Naive thymus-derived CD4-positive, alpha-beta T cell (primary cell): ENCODE measurements at regions not wholly inside any gene's neighbourhood (a gene's known extent, or its start where the extent isn't known, plus 50 kb on each side); places are given as distances from the start of the nearest gene placed in this dataset.

Experiments
- ATAC-seq: fragments of 150-1000 bp; cut with Tn5 transposase; 2 replicates; pipeline ENCODE4 v1.10.0; 2021; ENCODE audit warnings: mild to moderate bottlenecking, moderate library complexity
- CTCF ChIA-PET: fragments of 350-600 bp; sonication (Branson Sonifier 250); formaldehyde crosslinking; loops from one replicate; lab custom pipeline; 2021; ENCODE audit warnings: antibody characterized with exemption; lab: Charles Lee
- POLR2A ChIA-PET: fragments of 350-600 bp; sonication (Branson Sonifier 250); formaldehyde crosslinking; loops from one replicate; lab custom pipeline; 2021; ENCODE audit warnings: antibody characterized with exemption, inconsistent platforms; lab: Charles Lee
- DNase-seq, 9 donors: peaks; one replicate each; pipeline versions ENCODE4 v3.0.0 to v3.0.0-alpha.2; 2020 to 2022; ENCODE audit warnings: mixed read lengths in 1 of 9
- H3K27ac ChIP-seq: one replicate; pipeline ENCODE4 v1.7.0; 2013; ENCODE audit warnings: mild to moderate bottlenecking, low read depth, low read length, moderate library complexity
- H3K27me3 ChIP-seq, 2 donors: one replicate each; pipeline ENCODE4 v1.7.0; 2013; ENCODE audit warnings: low read length in 2 of 2, mild to moderate bottlenecking in 2 of 2, moderate library complexity in 2 of 2; ENCODE audit not compliant: control insufficient read depth in 2 of 2, insufficient read depth in 2 of 2
- H3K36me3 ChIP-seq, 3 experiments: 1 replicate in 2 of 3; 2 replicates in 1 of 3; pipeline ENCODE4 v1.7.0; 2013; ENCODE audit warnings: low read length in 3 of 3, mild to moderate bottlenecking in 3 of 3, moderate library complexity in 1 of 3; ENCODE audit not compliant: insufficient read depth in 3 of 3, control insufficient read depth in 2 of 3
- H3K4me1 ChIP-seq, 2 donors: one replicate each; pipeline ENCODE4 v1.7.0; 2013; ENCODE audit warnings: low read length in 2 of 2, mild to moderate bottlenecking in 2 of 2, moderate library complexity in 1 of 2; ENCODE audit not compliant: control insufficient read depth in 2 of 2, insufficient read depth in 2 of 2
- H3K4me3 ChIP-seq: 2 replicates; pipeline ENCODE4 v1.7.0; 2013; ENCODE audit warnings: mild to moderate bottlenecking, low read length
- H3K9me3 ChIP-seq, 3 experiments: 1 replicate in 2 of 3; 2 replicates in 1 of 3; pipeline ENCODE4 v1.7.0; 2013; ENCODE audit warnings: low read length in 3 of 3; ENCODE audit not compliant: control insufficient read depth in 2 of 3
- H3K27ac Mint-ChIP-seq, 9 donors: one replicate each; pipeline ENCODE4 v1.8.0; 2020 to 2022; ENCODE audit warnings: mixed read lengths in 9 of 9, mild to moderate bottlenecking in 8 of 9, moderate library complexity in 5 of 9, inconsistent platforms in 2 of 9
- H3K27me3 Mint-ChIP-seq, 5 donors: one replicate each; pipeline ENCODE4 v1.8.0; 2021 to 2022; ENCODE audit warnings: mixed read lengths in 5 of 5, mild to moderate bottlenecking in 1 of 5
- H3K36me3 Mint-ChIP-seq, 5 donors: one replicate each; pipeline ENCODE4 v1.8.0; 2020 to 2022; ENCODE audit warnings: mixed read lengths in 5 of 5, mild to moderate bottlenecking in 3 of 5, inconsistent platforms in 1 of 5
- H3K4me1 Mint-ChIP-seq, 7 donors: one replicate each; pipeline ENCODE4 v1.8.0; 2020 to 2022; ENCODE audit warnings: mixed read lengths in 7 of 7, mild to moderate bottlenecking in 3 of 7, inconsistent platforms in 1 of 7
- H3K4me3 Mint-ChIP-seq, 10 donors: one replicate each; pipeline ENCODE4 v1.8.0; 2020 to 2022; ENCODE audit warnings: mild to moderate bottlenecking in 10 of 10, mixed read lengths in 10 of 10, moderate library complexity in 6 of 10, inconsistent platforms in 2 of 10
- H3K9me3 Mint-ChIP-seq, 11 donors: one replicate each; pipeline ENCODE4 v1.8.0; 2020 to 2022; ENCODE audit warnings: mixed read lengths in 11 of 11, mild to moderate bottlenecking in 4 of 11, inconsistent platforms in 1 of 11, moderate library complexity in 1 of 11
- intact Hi-C, 2 donors: fragments of 100-400 bp; cut with micrococcal nuclease; formaldehyde crosslinking; loops; one replicate each; pipeline ENCODE4 v1.15.1; 2023

DNA sequence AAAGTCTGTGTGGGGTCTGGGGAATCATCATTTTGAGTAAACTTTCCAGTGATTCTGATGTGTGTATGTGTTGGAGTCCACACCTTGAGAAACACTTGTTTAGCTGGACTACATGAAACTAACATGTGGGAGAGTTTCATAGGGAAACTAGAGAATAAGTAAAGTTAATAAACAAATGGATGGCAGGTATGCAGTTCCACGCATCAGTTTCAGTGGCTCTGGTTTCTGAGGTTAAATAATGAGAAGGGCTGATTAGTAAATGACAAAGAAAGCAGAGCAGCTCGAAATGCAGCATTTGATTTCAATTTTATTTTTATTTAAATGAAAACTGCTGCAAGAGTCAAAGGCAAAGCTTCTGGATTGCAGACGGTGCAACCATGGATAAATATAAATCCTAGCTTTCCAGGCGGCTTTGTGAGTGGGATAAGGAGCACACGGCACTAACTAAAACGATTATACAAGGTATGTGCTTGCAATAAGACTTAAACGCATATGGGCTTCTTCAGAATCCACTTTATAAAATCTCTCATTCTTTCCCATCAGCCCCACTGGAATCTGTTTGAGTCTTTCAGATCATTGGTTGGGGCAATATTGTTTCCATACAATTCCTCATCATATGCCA, 310.7 kb downstream of the PLPP3 start:
- Histone ChIP-seq H3K27ac (no peak overlapping the region), H3K27me3 (no peaks in the 10 kb centered on the region), H3K4me3 (no peak overlapping the region), H3K9me3 (no peaks in the 10 kb centered on the region), H3K36me3 (no peaks in the 10 kb centered on the region), H3K4me1 (no peaks in the 10 kb centered on the region)
- Mint-ChIP-seq H3K4me1 (no peaks in the 10 kb centered on the region), H3K27me3 (peaks cover 0 to 4% (median 0%) of the 10 kb centered on the region in 5 donors), H3K27ac (no peak overlapping the region), H3K4me3 (no peak overlapping the region), H3K36me3 (no peaks in the 10 kb centered on the region), H3K9me3 (peaks cover 0 to 11% (median 2%) of the 10 kb centered on the region in 11 donors)
- ChIA-PET CTCF (no interaction called here), POLR2A (no interaction called here)
- no peak for ATAC-seq
- DNase-seq, result no peak
- intact Hi-C loops, result no loop called here

DNA sequence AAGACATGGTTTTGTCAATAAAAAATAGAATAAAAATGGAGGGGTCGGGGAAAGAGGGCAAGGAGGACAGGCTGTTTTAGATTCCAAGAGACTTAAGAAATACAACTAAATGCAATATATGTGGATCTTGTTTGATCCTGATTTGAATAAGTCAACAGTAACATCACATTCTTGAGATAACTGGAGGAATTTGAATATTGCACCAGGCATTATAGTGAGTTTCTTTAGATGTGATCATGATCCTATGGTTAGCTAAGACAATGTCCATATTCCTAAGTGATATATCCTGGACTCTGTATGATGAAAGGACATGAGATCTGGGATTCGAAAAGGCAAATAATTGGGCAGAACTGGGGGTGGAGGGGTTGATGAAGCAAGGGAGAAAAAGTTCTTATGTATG, 311.8 kb downstream of the PLPP3 start:
- no peak overlapping the region for H3K27ac Mint-ChIP-seq
- no peaks in the 10 kb centered on the region for H3K27me3 ChIP-seq
- no peaks in the 10 kb centered on the region for H3K4me1 ChIP-seq
- intact Hi-C loops, result no loop called here
- peaks cover 0 to 11% (median 0%) of the 10 kb centered on the region in 11 donors for H3K9me3 Mint-ChIP-seq
- H3K4me1 Mint-ChIP-seq, result no peaks in the 10 kb centered on the region
- H3K36me3 ChIP-seq, result no peaks in the 10 kb centered on the region
- ATAC-seq (no peak), DNase-seq (no peak)
- POLR2A ChIA-PET, result no interaction called here
- H3K36me3 Mint-ChIP-seq, result no peaks in the 10 kb centered on the region
- no peaks in the 10 kb centered on the region for H3K9me3 ChIP-seq
- H3K27ac ChIP-seq, result no peak overlapping the region
- H3K4me3 Mint-ChIP-seq, result no peak overlapping the region
- CTCF ChIA-PET, result no interaction called here
- H3K27me3 Mint-ChIP-seq, result peaks cover 0 to 4% (median 0%) of the 10 kb centered on the region in 5 donors
- no peak overlapping the region for H3K4me3 ChIP-seq

DNA sequence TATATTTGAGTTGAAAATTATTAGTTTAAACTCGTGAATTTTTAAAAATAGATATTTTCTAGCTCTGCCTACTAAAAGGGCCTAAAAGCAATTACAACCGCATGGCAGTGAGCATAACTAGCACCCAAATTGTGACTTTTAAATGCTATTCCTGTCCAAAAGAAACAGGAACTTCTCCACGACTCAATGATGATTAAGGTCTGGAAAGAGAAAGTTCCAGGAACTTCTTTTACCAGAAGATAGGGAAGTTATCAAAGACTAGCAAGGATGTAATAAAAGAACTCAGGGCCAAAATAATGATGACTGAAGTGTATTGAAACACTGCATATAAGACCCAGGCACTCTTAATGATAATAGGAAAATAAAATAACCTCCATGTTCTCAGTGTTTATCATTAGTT, 313.0 kb downstream of the PLPP3 start:
- Histone ChIP-seq H3K4me1 (no peaks in the 10 kb centered on the region), H3K36me3 (no peaks in the 10 kb centered on the region), H3K27ac (no peak overlapping the region), H3K27me3 (no peaks in the 10 kb centered on the region), H3K9me3 (no peaks in the 10 kb centered on the region), H3K4me3 (no peak overlapping the region)
- no peak for DNase-seq
- no peaks in the 10 kb centered on the region for H3K4me1 Mint-ChIP-seq
- H3K4me3 Mint-ChIP-seq, result no peak overlapping the region
- POLR2A ChIA-PET, result no interaction called here
- H3K9me3 Mint-ChIP-seq, result peaks cover 0 to 11% (median 0%) of the 10 kb centered on the region in 11 donors
- CTCF ChIA-PET, result no interaction called here
- ATAC-seq, result no peak
- H3K36me3 Mint-ChIP-seq, result no peaks in the 10 kb centered on the region
- H3K27ac Mint-ChIP-seq, result no peak overlapping the region
- intact Hi-C loops, result no loop called here
- peaks cover 0 to 4% (median 0%) of the 10 kb centered on the region in 5 donors for H3K27me3 Mint-ChIP-seq

DNA sequence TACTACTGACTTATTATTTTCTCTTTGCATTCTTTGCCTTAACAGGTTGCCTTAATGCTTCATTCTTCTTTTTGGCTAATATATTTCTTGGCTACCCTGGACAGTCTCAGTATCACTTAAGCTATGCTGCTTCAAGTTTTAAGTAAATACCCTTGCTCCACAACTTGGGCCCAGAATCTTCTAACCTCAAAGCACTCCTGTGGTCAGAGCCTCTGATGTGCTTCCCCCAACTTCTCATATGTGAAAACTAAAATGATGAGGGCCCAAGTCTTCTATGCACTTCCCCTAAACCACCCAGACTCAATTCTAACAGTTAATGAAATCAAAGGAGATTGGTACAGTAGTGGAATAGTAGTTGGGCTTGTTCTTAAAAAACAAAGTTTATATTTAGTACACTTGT, 314.1 kb downstream of the PLPP3 start:
- H3K4me3 ChIP-seq, result no peak overlapping the region
- POLR2A ChIA-PET, result no interaction called here

DNA sequence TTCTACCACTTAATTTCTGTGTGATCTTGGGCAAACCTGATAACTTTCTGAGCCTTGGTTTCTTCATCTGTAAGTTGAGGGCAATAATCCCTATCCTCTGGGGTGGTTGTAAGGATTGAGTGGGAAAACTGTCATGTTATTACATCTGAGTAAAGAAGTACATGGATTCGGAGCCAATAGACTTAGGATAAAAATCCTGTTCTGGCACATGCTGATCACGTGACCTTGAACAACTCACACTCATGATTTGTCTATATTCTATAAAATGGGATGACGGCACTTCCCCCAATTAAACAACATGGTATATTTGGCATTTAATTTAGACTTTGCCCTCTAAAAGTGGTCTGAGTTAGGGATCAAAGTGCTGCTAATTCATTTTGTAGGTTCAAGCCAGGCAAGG, 315.5 kb downstream of the PLPP3 start:
- ATAC-seq (no peak), DNase-seq (no peak)
- Mint-ChIP-seq H3K36me3 (no peaks in the 10 kb centered on the region), H3K27ac (no peak overlapping the region), H3K4me1 (no peaks in the 10 kb centered on the region), H3K27me3 (peaks cover 0 to 9% (median 0%) of the 10 kb centered on the region in 5 donors), H3K9me3 (peaks cover 0 to 15% (median 4%) of the 10 kb centered on the region in 11 donors), H3K4me3 (no peak overlapping the region)
- Histone ChIP-seq H3K27me3 (no peaks in the 10 kb centered on the region), H3K4me1 (no peaks in the 10 kb centered on the region), H3K27ac (no peak overlapping the region), H3K4me3 (no peak overlapping the region), H3K9me3 (no peaks in the 10 kb centered on the region), H3K36me3 (no peaks in the 10 kb centered on the region)
- intact Hi-C loops, result no loop called here
- POLR2A ChIA-PET, result no interaction called here
- CTCF ChIA-PET, result no interaction called here

More for the DNA sequence above, 314.1 kb downstream of the PLPP3 start:
- no peaks in the 10 kb centered on the region for H3K36me3 ChIP-seq
- Mint-ChIP-seq H3K4me1 (no peaks in the 10 kb centered on the region), H3K27me3 (peaks cover 0 to 4% (median 0%) of the 10 kb centered on the region in 5 donors), H3K4me3 (no peak overlapping the region), H3K36me3 (no peaks in the 10 kb centered on the region), H3K9me3 (peaks cover 0 to 12% (median 2%) of the 10 kb centered on the region in 11 donors), H3K27ac (no peak overlapping the region)
- intact Hi-C loops, result no loop called here
- DNase-seq (no peak), ATAC-seq (no peak)
- H3K4me1 ChIP-seq, result no peaks in the 10 kb centered on the region
- no peak overlapping the region for H3K27ac ChIP-seq
- CTCF ChIA-PET, result no interaction called here
- H3K27me3 ChIP-seq, result no peaks in the 10 kb centered on the region
- H3K9me3 ChIP-seq, result no peaks in the 10 kb centered on the region

DNA sequence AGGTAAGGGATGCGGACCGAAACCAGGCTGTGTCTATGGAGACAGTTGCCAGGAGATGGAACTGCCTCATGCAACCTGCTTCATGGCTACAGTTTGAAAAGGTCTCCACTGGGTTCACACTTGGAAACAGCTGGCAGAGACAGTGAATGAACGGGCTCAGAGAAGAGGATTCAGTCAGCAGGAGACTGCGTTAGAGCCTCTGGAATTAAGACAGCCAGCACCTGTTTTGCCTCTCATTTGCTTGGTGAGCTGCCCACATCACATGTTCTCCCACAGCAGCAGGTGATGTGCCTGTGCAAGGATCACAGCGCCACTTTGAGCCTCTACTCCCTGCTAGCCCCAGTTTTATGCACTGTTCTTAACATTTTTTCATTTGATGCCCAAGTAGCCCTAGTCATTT, 321.0 kb downstream of the PLPP3 start:
- Mint-ChIP-seq H3K27ac (no peak overlapping the region), H3K36me3 (no peaks in the 10 kb centered on the region), H3K4me1 (no peaks in the 10 kb centered on the region), H3K27me3 (peaks cover 0 to 4% (median 0%) of the 10 kb centered on the region in 5 donors), H3K4me3 (no peak overlapping the region), H3K9me3 (peaks cover 0 to 10% (median 4%) of the 10 kb centered on the region in 11 donors)
- CTCF ChIA-PET, result no interaction called here
- Histone ChIP-seq H3K27ac (no peak overlapping the region), H3K4me1 (no peaks in the 10 kb centered on the region), H3K36me3 (no peaks in the 10 kb centered on the region), H3K27me3 (no peaks in the 10 kb centered on the region), H3K4me3 (no peak overlapping the region), H3K9me3 (no peaks in the 10 kb centered on the region)
- intact Hi-C loops, result no loop called here
- POLR2A ChIA-PET, result no interaction called here
- ATAC-seq (no peak), DNase-seq (no peak)

DNA sequence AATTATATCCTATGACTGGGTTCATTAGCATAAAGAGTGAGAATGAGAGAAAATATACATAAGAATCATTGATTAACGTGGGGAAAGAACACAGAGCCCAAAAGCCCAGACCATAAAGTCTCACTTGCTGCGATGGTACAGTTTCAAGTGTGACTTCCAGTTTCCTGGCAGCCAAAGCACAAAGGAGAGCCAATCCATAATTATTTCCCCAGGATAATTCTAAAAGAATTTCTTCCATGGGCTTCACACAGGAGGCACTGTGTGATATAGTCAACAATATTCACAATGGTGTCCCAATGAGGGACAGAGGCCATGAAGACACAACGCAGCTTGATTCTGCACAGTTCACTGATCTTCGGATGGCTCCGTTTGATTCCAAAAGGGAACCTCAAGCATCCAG, 321.6 kb downstream of the PLPP3 start:
- Histone ChIP-seq H3K9me3 (no peaks in the 10 kb centered on the region), H3K4me3 (no peak overlapping the region), H3K36me3 (no peaks in the 10 kb centered on the region), H3K27me3 (no peaks in the 10 kb centered on the region), H3K4me1 (no peaks in the 10 kb centered on the region), H3K27ac (no peak overlapping the region)
- CTCF ChIA-PET, result no interaction called here
- DNase-seq (no peak), ATAC-seq (no peak)
- Mint-ChIP-seq H3K27me3 (peaks cover 0 to 4% (median 0%) of the 10 kb centered on the region in 5 donors), H3K27ac (no peak overlapping the region), H3K9me3 (peaks cover 0 to 10% (median 4%) of the 10 kb centered on the region in 11 donors), H3K36me3 (no peaks in the 10 kb centered on the region), H3K4me1 (no peaks in the 10 kb centered on the region), H3K4me3 (no peak overlapping the region)
- intact Hi-C loops, result no loop called here
- POLR2A ChIA-PET, result no interaction called here
